ENCODE measurements at regions not wholly inside any gene's neighbourhood (a gene's known extent, or its start where the extent isn't known, plus 50 kb on each side); places are given as distances from the start of the nearest gene placed in this dataset.

DNA sequence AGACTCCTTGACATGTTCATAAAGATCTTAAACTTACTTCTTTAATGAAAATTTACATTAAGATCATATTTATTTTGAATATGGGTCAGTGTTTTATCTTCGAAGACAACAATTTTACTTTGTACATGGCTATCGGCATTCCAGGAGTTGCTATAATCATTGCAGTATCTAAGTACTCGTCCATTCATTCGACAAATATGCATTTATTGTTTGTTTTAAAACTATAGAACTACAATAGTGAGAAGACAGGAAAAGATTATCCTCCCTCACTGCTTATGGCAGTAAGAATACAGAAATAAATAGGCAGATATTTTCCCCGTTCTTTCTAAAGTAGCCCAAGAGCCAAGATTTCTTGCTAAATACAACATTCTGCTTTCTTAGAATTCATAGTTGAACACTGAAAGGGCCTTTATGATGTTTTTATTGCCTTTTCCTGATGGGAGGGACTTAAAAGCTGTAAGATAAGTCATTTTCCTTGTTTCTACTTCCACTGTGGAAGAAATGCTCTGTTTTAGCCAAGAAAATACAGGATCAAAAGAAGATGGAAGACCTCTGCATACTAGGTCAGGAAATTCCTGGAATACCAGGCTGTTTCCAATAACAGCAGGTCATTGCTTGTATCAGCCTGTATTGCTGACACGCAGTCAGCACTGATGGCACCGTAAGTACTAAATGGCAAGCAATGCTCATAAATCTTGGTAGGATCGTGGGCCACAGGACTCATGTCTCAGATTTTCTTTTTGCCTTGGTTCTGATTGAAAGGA lies 521.0 kb upstream of the ATP2B1 start:
- no peak for TF ChIP-seq CTCF (IDR thresholded peaks at IDR 0.05)
- DNase-seq (ENCODE audit: low spot score) = no peak

GRCh38 chr12:90226211-90226610 lies 517.6 kb upstream of the ATP2B1 start:
- Histone ChIP-seq H3K36me3 (no peaks in the 10 kb centered on the region), H3K27me3 (no peaks in the 10 kb centered on the region), H3K4me1 (no peaks in the 10 kb centered on the region), H3K9me3 (no peaks in the 10 kb centered on the region), H3K4me3 (no peak overlapping the region), H3K27ac (no peak overlapping the region)
- no peak for TF ChIP-seq CTCF (IDR thresholded peaks at IDR 0.05)
- DNase-seq (ENCODE audit: low spot score) = no peak

More for the DNA sequence above, 521.0 kb upstream of the ATP2B1 start:
- no peaks in the 10 kb centered on the region for H3K27me3 ChIP-seq
- no peaks in the 10 kb centered on the region for H3K9me3 ChIP-seq
- no peaks in the 10 kb centered on the region for H3K4me1 ChIP-seq
- H3K27ac ChIP-seq = no peak overlapping the region
- no peak overlapping the region for H3K4me3 ChIP-seq
- H3K36me3 ChIP-seq = no peaks in the 10 kb centered on the region

DNA sequence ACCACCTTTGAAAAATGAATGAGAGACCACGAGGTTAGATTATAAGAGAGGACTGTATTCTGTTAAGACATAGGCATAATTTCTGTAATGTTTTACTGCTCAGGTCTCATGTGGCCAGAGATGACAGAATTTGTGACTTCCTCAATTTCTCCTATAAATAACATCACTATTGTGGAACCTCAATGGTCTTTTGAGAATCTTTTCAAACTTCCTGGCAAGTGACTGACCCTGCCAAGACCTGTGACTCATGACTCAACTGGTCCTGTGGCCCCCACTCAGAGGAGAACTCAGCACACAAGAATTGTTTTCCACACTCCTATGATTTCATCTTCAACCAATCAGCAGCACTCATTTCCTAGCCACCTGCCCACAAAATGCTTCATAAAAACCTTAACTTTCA lies 508.2 kb upstream of the ATP2B1 start:
- no peak overlapping the region for H3K27ac ChIP-seq
- H3K4me1 ChIP-seq = peaks cover 0 to 8% of the 10 kb centered on the region in 2 donors
- DNase-seq (ENCODE audit: low spot score) = no peak
- no peak overlapping the region for H3K4me3 ChIP-seq
- H3K27me3 ChIP-seq = no peaks in the 10 kb centered on the region
- H3K36me3 ChIP-seq = no peaks in the 10 kb centered on the region
- H3K9me3 ChIP-seq = no peaks in the 10 kb centered on the region
- TF ChIP-seq CTCF (IDR thresholded peaks at IDR 0.05) = no peak

- H3K4me1 ChIP-seq = peaks cover 0 to 8% of the 10 kb centered on the region in 2 donors
- DNase-seq (ENCODE audit: low spot score) = no peak
- no peak overlapping the region for H3K4me3 ChIP-seq
- no peaks in the 10 kb centered on the region for H3K27me3 ChIP-seq
- TF ChIP-seq CTCF (IDR thresholded peaks at IDR 0.05) = no peak
- H3K9me3 ChIP-seq = no peaks in the 10 kb centered on the region
- H3K36me3 ChIP-seq = no peaks in the 10 kb centered on the region
- no peak overlapping the region for H3K27ac ChIP-seq
Measured at GRCh38 chr12:90216020-90216552, 507.4 kb upstream of the ATP2B1 start.

DNA sequence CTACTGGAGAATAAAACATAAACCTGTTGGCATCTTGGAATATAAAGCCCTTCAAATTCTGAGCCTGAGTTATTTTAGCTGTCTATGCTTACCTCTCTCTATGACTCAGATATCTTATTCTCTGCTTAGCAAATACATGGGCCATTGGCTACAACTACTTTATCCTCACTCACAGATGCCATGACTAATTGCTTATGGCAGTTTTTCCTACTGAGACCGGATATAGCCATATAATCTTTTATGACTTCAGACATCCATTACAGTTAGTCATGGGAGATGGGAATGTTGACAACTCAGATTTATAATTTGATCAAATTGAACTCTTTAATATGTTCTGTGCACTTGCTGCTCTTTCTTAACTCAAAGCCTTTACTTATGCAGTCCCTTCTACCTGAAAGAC lies 502.4 kb upstream of the ATP2B1 start:
- H3K27me3 ChIP-seq = no peaks in the 10 kb centered on the region
- H3K36me3 ChIP-seq = no peaks in the 10 kb centered on the region
- DNase-seq (ENCODE audit: low spot score) = no peak
- no peak overlapping the region for H3K27ac ChIP-seq
- TF ChIP-seq CTCF (IDR thresholded peaks at IDR 0.05) = no peak
- no peaks in the 10 kb centered on the region for H3K4me1 ChIP-seq
- H3K4me3 ChIP-seq = no peak overlapping the region
- H3K9me3 ChIP-seq = peaks cover 0 to 6% of the 10 kb centered on the region in 2 donors

Data from right atrium auricular region (tissue), 2 donors.